Stimulated activated naive CD8-positive, alpha-beta T cell treated with anti-CD3 and anti-CD28 coated beads, Interleukin-15, amount 100 ng/mL, for 72 hours (primary cell): ENCODE measurements at regions not wholly inside any gene's neighbourhood (a gene's known extent, or its start where the extent isn't known, plus 50 kb on each side); places are given as distances from the start of the nearest gene placed in this dataset.
A peak's percentile ranks its signal among the peaks of the same experiment; 100 is the strongest.
"Not testable (repeated sequence)": the region's sequence is repeated elsewhere in the genome, so short reads cannot be mapped to it uniquely, and the experiment has no call there.

Experiments used
- ATAC-seq: fragments of 150-1000 bp; cut with Tn5 transposase; 2 replicates; pipeline ENCODE4 v1.10.0; 2021; ENCODE audit warnings: mild to moderate bottlenecking, moderate library complexity
- DNase-seq, 2 donors: peaks; one replicate each; pipeline ENCODE4 v3.0.0; 2021 to 2022
- H3K27ac Mint-ChIP-seq, 2 donors: one replicate each; pipeline ENCODE4 v1.8.0; 2022; ENCODE audit warnings: mild to moderate bottlenecking in 2 of 2, mixed read lengths in 2 of 2, moderate library complexity in 2 of 2
- H3K27me3 Mint-ChIP-seq: one replicate; pipeline ENCODE4 v1.8.0; 2022; ENCODE audit warnings: mixed read lengths
- H3K4me1 Mint-ChIP-seq: one replicate; pipeline ENCODE4 v1.8.0; 2022; ENCODE audit warnings: mild to moderate bottlenecking, mixed read lengths
- H3K4me3 Mint-ChIP-seq, 2 donors: one replicate each; pipeline ENCODE4 v1.8.0; 2022; ENCODE audit warnings: mild to moderate bottlenecking in 2 of 2, mixed read lengths in 2 of 2, moderate library complexity in 1 of 2
- H3K9me3 Mint-ChIP-seq, 2 donors: one replicate each; pipeline ENCODE4 v1.8.0; 2022; ENCODE audit warnings: mixed read lengths in 2 of 2

DNA sequence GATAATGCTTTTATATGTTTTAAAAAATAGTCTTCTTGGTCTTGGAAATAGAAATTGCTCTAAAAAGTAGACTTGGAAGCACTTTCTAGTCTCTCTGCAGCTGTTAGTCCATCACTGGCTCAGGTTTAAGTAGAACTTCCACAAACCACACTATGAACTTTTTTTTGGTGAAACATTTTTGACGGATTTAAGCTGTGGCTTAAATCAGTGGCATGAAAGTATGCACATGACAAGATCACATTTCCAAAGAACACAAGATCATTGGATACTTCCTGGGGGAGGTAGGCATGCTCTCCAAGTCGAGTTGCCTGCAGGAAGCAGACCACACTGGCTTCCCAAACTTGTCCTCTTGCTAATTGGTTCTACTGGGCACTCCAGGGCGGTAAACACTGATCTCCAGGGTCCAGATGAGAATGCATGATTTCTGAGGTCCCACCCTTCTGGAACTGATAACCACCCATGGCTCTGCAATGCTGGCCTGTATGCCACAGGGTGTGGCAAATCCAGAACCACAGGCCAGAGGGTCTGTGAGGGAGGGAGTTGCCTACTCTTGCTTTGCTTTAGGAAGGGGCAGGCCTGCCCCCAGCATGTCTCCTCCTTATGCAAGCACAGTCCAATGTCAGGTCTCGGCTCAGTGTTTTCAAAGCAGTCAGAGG, 331.9 kb upstream of the SFRP2 start:
- DNase-seq (no peak), ATAC-seq (no peak)
- Mint-ChIP-seq H3K4me3 (no peak overlapping the region), H3K27me3 (peaks cover 15% of the 10 kb centered on the region), H3K27ac (no peak overlapping the region), H3K4me1 (no peaks in the 10 kb centered on the region), H3K9me3 (no peaks in the 10 kb centered on the region)

DNA sequence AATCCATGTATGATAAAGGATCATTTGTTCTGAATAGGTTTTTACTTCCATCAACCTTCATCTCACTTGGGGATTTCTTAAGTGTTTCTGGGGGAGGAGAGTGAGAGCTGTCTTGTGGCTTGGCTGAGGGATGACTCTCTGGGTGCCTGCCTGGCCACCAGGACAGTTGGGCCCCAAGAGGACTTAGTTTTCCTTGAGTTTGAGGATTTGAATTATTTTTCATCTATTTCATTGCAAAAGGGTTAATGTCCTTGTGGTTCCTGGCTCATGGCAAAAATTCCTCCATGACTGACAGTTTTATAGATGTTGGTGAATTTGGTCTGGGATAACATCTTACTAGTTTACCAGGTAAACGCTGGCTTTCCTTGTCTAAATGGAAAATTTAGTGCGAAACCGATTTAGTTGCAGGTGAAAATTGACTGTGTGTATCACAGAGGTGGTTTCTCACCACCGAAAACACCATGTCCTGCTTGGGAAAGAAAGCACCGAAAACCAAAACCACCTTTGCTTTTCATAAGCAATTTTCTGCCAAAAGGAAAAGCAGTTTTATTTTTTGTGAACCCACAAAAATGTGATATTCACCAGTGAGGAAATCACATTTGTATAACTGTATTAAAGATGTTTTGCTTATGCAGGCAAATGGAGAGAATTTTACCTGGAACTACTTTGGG, 331.3 kb upstream of the SFRP2 start:
- Mint-ChIP-seq H3K4me3 (no peak overlapping the region), H3K27ac (no peak overlapping the region), H3K27me3 (peaks cover 11% of the 10 kb centered on the region), H3K9me3 (no peaks in the 10 kb centered on the region), H3K4me1 (no peaks in the 10 kb centered on the region)
- ATAC-seq = no peak
- no peak for DNase-seq

GRCh38 chr4:154119317-154119716, 330.4 kb upstream of the SFRP2 start:
- Mint-ChIP-seq H3K27me3 (peaks cover 6% of the 10 kb centered on the region), H3K4me3 (no peak overlapping the region), H3K27ac (no peak overlapping the region), H3K4me1 (no peaks in the 10 kb centered on the region), H3K9me3 (no peaks in the 10 kb centered on the region)
- DNase-seq (no peak), ATAC-seq (peak; percentile 72)

DNA sequence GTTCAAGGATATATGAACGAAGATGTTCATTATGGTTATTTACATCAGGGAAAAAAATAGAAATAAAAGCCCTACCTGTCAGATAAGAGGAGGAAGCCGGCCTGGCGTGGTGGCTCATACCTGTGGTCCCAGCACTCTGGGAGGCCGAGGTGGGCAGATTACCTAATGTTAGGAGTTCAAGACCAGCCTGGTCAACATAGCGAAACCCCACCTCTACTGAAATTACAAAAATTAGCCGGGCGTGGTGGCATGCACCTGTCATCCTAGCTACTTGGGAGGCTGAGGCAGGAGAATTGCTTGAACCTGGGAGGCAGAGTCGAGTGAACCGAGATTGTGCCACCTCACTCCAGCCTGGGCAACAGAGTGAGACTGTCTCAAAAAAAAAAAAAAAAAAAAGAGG, 328.8 kb upstream of the SFRP2 start:
- not testable (repeated sequence) for H3K27me3 Mint-ChIP-seq

GRCh38 chr4:154107337-154107736, 318.5 kb upstream of the SFRP2 start:
- no peak overlapping the region for H3K27ac Mint-ChIP-seq
- no peaks in the 10 kb centered on the region for H3K4me1 Mint-ChIP-seq
- DNase-seq = no peak
- peaks cover 11 to 26% of the 10 kb centered on the region in 2 donors for H3K9me3 Mint-ChIP-seq
- peaks cover 37% of the 10 kb centered on the region for H3K27me3 Mint-ChIP-seq
- ATAC-seq = no peak
- H3K4me3 Mint-ChIP-seq = no peak overlapping the region

More for the DNA sequence above, 328.8 kb upstream of the SFRP2 start:
- ATAC-seq, H3K9me3 Mint-ChIP-seq, H3K4me3 Mint-ChIP-seq, DNase-seq, H3K4me1 Mint-ChIP-seq, H3K27ac Mint-ChIP-seq: not testable (repeated sequence)

DNA sequence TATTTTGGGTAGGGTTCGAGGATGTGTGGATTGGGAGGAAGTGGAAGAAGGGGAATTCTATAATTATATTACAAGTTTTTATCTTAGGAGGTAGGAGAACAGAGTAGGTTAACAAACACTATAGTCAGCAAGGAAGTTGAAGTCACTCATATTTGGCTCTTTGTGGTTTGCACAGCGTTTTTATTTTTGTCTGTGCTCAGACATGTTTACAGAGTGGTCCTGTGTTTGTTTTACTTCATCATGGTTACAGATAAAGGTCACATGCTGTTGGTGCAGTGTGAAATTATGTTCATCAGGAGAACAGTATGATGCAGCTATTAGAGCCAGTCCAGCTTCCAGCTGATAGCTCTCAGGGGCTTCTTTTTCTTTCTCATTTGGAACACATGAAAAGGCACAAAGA, 299.9 kb upstream of the SFRP2 start:
- no peaks in the 10 kb centered on the region for H3K4me1 Mint-ChIP-seq
- DNase-seq (no peak), ATAC-seq (no peak)
- peaks cover 37% of the 10 kb centered on the region for H3K27me3 Mint-ChIP-seq
- H3K27ac Mint-ChIP-seq = no peak overlapping the region
- H3K4me3 Mint-ChIP-seq = no peak overlapping the region
- H3K9me3 Mint-ChIP-seq = no peaks in the 10 kb centered on the region

DNA sequence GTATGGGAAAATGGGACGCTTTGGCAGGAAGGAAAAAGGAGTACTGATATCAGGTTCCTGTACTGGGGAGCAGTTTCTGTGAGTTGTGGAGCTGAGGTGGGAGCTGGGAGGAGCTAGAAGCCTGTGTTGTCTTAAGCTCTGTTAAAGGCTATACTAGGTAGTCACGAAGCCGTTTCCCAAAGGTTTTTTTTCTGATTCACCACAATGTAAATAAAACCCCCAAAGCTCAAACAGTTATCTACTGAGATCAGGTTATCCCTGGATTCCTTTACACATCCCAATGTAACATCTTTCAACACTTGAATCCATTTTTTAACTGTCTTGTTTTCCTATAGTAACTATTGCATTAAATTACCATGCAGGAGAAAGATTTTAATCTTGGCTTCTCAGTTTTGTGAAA, 297.4 kb upstream of the SFRP2 start:
- Mint-ChIP-seq H3K27ac (no peak overlapping the region), H3K4me1 (no peaks in the 10 kb centered on the region), H3K9me3 (no peaks in the 10 kb centered on the region), H3K27me3 (peaks cover 29% of the 10 kb centered on the region), H3K4me3 (no peak overlapping the region)
- no peak for DNase-seq
- no peak for ATAC-seq

GRCh38 chr4:154084864-154085263, 296.0 kb upstream of the SFRP2 start:
- Mint-ChIP-seq H3K4me1 (no peaks in the 10 kb centered on the region), H3K4me3 (no peak overlapping the region), H3K9me3 (no peaks in the 10 kb centered on the region), H3K27me3 (peaks cover 35% of the 10 kb centered on the region), H3K27ac (no peak overlapping the region)
- no peak for DNase-seq
- peak; percentile 26 for ATAC-seq

- Mint-ChIP-seq H3K27me3 (peaks cover 25% of the 10 kb centered on the region), H3K4me1 (no peaks in the 10 kb centered on the region), H3K27ac (no peak overlapping the region), H3K9me3 (no peaks in the 10 kb centered on the region), H3K4me3 (no peak overlapping the region)
- DNase-seq (no peak), ATAC-seq (peak; percentile 66)
Measured at GRCh38 chr4:154082760-154083535, 294.1 kb upstream of the SFRP2 start.

GRCh38 chr4:154081391-154081790, 292.5 kb upstream of the SFRP2 start:
- DNase-seq (no peak), ATAC-seq (no peak)
- no peaks in the 10 kb centered on the region for H3K9me3 Mint-ChIP-seq
- peaks cover 22% of the 10 kb centered on the region for H3K27me3 Mint-ChIP-seq
- no peak overlapping the region for H3K27ac Mint-ChIP-seq
- no peak overlapping the region for H3K4me3 Mint-ChIP-seq
- no peaks in the 10 kb centered on the region for H3K4me1 Mint-ChIP-seq

DNA sequence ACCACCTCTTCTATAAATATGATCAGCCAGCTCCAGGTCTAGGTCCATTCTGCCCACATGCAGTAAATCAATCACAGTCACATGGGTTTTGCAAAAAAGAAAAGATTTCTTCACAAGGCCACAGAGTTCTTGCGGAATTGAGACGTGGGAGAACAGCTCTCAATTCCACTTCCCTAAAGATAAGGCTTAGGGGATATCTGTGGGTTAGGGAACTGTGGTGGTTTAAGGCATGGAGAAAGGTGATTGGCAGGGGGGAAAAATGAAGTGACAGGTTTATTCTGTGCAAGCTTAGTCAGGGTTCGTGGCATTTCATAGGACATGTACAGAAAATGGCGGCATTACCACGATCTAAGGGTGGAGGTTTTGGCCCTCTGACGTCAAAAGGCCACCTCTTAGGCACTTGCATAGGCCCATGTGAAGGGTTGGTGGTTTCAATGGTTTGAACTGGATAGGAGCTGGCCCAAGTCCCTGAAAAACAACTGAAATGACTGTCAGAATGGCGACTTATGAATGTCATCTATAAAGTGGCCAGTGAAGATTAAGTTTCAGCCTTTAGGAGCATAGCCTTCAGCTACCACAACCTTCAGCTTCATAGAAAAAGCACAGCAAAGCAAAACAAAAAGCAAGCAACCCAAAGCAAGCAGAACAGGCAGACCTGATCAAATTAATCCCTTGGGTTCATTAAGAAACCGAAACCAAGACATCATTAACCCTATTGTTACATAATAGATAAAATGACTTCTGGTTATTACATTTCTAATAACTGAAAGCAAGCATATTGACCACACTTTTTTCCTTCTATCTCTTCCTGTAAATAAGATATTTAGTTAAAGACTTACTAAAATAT, 289.8 kb upstream of the SFRP2 start:
- peaks cover 6% of the 10 kb centered on the region for H3K27me3 Mint-ChIP-seq
- ATAC-seq = peak; percentile 54
- H3K9me3 Mint-ChIP-seq = no peaks in the 10 kb centered on the region
- no peak overlapping the region for H3K27ac Mint-ChIP-seq
- DNase-seq = no peak
- H3K4me1 Mint-ChIP-seq = no peaks in the 10 kb centered on the region
- no peak overlapping the region for H3K4me3 Mint-ChIP-seq

DNA sequence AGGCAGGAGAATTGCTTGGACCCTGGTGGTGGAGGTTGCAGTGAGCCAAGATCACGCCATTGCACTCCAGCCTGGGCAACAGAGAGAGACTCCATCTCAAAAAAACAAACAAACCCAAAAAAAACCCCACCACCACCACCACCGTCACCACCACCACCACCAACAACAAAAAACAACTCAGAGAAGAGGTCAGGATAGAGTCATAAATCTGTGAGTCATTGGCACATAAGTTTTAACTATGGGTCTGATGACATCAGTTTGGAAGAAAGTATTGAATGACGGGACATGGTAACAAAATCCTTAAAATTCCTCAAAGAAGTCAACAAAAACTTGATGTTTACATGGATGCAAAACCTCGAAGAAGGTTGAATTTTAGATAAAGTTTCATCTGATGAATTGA, 288.0 kb upstream of the SFRP2 start:
- Mint-ChIP-seq H3K4me3 (no peak overlapping the region), H3K4me1 (peaks cover 10% of the 10 kb centered on the region), H3K9me3 (peaks cover 10 to 15% of the 10 kb centered on the region in 2 donors), H3K27me3 (peaks cover 6% of the 10 kb centered on the region), H3K27ac (no peak overlapping the region)
- ATAC-seq (no peak), DNase-seq (no peak)

DNA sequence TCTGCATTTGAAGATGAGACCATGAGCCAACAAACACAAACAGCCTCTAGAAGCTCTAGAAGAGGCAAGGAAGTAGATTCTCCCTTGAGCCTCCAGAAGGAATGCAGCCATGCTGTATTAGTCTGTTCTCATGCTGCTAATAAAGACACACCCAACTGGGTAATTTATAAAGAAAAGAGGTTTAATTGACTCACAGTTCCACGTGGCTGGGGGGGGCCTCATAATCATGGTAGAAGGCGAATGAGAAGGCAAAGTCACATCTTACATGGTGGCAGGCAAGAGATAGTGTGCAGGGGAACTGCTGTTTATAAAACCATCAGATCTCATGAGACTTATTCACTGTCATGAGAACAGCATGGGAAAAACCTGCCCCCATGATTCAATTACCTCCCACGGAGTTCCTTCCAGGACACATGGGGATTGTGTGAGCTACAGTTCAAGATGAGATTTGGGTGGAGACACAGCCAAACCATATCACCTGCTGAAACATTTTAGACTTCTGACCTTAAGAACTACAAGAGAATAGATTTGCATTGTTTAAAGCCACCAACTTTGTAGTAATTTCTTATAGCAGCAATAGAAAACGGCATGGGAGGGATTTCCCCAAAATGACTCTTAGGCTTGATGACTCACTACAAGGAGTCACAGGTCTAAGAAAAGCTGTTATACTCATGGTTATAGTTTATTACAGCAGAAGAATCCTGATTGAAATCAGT, 284.4 kb upstream of the SFRP2 start:
- Mint-ChIP-seq H3K4me3 (no peak overlapping the region), H3K27ac (peak overlapping the region in 1 of 2 donors; percentile 80), H3K27me3 (peaks cover 8% of the 10 kb centered on the region), H3K9me3 (peaks cover 10 to 15% of the 10 kb centered on the region in 2 donors), H3K4me1 (peaks cover 10% of the 10 kb centered on the region)
- DNase-seq = no peak
- ATAC-seq = peak; percentile 91

GRCh38 chr4:154067786-154068185, 278.9 kb upstream of the SFRP2 start:
- H3K9me3 Mint-ChIP-seq = peaks cover 21 to 26% of the 10 kb centered on the region in 2 donors
- ATAC-seq = no peak
- peaks cover 8% of the 10 kb centered on the region for H3K27me3 Mint-ChIP-seq
- no peak for DNase-seq
- peaks cover 3% of the 10 kb centered on the region for H3K4me1 Mint-ChIP-seq
- no peak overlapping the region for H3K4me3 Mint-ChIP-seq
- no peak overlapping the region for H3K27ac Mint-ChIP-seq

DNA sequence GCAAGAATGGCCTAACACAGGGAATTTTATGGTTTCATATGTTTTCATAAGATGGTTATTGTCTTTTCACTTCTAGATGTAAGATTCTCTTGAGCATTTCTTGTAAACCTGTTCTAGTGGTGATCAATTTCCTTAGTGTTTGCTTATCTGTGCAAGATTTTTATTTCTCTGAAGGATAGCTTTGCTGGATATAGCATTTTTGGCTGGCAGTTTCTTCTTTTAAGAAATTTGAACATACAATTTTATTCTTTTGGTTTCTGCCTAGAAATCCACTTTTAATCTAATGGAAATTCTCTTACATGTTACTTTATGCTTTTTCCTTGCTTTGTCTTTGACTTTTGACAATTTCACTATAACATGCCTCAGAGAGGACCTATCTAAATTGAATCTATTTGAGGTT, 276.5 kb upstream of the SFRP2 start:
- H3K27ac Mint-ChIP-seq = no peak overlapping the region
- DNase-seq (no peak), ATAC-seq (no peak)
- H3K4me1 Mint-ChIP-seq = no peaks in the 10 kb centered on the region
- H3K4me3 Mint-ChIP-seq = no peak overlapping the region
- H3K27me3 Mint-ChIP-seq = peaks cover 7% of the 10 kb centered on the region
- H3K9me3 Mint-ChIP-seq = peaks cover 13 to 20% of the 10 kb centered on the region in 2 donors
